GM12872 (cell line): ENCODE measurements at regions not wholly inside any gene's neighbourhood (a gene's known extent, or its start where the extent isn't known, plus 50 kb on each side); places are given as distances from the start of the nearest gene placed in this dataset.

Experiments
- TF ChIP-seq, protein P1 (sequence below): IDR thresholded peaks from 3 replicates; pipeline ENCODE4 v1.5.1; 2011; ENCODE audit warnings: low read depth, mild to moderate bottlenecking, low read length, moderate library complexity; ENCODE audit not compliant: insufficient read depth

DNA sequence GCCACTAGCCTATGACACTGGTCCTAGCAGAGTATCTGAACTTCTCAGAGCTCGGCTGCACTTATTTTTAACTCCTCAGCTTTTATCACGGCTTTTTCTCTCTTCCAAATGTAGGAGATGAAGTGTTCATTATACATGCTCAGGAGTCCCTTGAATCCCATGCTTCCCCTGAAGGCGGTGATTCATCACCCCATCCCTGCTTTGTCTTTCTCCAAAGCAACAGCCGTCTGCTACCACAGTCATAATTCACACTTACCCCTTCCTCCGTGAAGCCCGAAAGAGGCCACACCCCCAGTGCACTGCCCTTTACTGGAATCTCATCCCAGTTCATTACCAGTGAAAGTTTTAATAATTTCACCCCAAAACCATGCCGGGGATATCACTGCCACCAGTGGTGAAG, 301.5 kb upstream of the SHH start:
- TF ChIP-seq, protein P1, sequence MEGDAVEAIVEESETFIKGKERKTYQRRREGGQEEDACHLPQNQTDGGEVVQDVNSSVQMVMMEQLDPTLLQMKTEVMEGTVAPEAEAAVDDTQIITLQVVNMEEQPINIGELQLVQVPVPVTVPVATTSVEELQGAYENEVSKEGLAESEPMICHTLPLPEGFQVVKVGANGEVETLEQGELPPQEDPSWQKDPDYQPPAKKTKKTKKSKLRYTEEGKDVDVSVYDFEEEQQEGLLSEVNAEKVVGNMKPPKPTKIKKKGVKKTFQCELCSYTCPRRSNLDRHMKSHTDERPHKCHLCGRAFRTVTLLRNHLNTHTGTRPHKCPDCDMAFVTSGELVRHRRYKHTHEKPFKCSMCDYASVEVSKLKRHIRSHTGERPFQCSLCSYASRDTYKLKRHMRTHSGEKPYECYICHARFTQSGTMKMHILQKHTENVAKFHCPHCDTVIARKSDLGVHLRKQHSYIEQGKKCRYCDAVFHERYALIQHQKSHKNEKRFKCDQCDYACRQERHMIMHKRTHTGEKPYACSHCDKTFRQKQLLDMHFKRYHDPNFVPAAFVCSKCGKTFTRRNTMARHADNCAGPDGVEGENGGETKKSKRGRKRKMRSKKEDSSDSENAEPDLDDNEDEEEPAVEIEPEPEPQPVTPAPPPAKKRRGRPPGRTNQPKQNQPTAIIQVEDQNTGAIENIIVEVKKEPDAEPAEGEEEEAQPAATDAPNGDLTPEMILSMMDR, result no peak

DNA sequence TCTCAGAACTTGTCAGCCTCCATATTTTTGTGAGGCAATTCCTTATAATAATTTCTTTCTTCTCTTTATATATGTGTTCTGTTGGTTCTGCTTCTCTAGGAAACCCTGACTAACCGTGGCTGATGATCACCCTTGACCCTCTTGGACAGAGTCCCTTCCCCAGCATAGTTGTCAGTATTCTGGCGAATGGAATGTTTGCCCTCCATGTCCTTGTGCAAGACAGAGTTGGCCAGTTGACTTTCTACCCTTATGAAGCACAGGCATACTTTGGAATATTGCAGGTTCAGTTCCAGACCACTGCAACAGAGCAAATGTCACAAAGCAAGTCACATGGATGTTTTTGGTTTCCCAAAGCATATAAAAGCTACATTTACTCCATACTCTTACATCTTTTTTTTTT, 297.7 kb upstream of the SHH start:
- TF ChIP-seq, protein P1, result no peak

DNA sequence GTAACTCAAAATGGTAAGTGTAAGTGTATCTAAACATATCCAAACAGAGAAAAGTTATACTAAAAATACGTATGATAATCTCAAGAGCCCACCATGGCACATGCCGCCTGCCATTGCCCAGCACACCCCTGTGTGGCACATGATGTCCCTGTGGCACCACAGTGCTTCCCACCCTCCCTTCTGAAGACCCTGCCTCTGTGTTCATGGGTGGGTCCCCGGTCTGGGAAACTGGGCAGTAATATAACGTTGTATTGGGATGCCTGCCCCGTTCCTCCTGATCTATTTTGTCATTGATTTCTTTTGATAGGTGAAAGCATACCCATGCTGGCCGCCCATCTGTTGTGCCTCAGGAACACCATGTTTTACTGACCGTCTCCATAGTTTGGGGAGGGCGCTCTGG, 296.8 kb upstream of the SHH start:
- TF ChIP-seq, protein P1, result no peak

DNA sequence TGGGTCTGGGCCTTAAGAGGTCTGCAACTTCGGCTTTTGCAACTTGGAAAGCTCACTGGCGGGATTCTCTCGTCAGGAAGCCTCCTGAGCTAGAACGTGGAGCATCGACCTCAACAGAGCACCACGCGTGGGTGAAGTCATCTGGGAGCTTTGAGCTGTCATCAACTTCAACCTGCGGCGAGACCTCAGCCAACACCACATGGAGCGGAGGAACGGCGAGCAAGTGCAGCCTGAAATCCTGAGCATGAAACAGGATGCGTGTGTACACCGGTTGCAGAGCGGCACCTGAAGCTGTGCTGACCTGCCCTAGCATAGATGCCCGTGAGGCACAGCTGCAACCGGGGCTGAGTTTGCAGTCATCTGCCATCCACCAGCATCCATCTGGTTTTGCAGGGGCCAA, 295.7 kb upstream of the SHH start:
- TF ChIP-seq, protein P1, result no peak

DNA sequence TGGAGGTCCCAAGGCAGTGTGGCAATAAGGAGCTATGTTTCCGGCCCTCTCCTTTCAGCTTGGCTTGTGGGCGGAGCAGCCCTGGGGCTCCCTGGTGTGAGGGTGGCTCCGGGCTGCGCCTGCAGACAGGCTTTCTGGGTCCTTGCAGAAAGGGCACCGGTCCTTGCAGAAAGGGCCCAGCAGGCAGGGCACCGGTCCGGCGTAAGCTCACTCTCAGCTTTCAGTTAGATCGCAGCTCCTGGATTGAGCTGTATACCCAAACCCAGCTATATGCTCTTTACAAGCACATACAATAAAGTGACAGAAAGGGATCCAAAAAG, 293.8 kb upstream of the SHH start:
- TF ChIP-seq, protein P1, result no peak

DNA sequence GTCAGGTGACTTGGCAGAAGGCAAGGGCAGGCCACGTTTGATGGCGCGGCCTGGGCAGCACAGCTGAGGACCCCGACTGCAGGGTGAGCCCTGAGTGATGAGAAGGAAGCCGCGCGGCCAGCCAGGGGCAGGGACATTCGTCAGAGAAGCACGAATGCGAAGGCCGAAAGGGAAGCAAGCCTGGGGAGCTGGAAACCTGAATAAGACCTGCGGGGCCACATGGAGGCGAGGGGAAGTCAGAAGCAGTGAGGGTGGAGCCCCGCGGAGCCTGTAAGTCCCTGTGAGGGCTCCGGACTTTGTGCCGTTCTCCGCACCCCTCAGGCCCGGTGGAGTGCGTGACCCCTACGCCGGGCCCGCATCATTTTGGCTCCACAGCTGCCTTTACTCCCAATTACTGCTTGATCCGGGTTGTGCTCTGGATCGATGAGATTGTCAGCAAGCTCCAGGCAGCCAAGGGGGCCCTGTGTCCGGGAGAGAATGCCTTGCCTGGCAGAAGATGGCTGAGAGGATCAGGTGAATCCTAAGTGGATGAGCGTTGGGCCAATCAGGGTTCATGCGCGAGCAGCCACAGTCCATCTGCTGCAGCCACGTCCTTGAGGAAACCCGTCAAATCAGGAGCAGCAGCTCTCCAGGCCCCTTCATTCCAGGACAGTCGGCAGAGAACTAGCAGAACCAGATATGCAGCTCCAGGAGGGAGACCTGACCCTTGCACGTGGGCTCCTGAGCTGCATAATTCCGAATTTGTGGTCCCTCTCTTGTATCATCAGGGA, 293.3 kb upstream of the SHH start:
- TF ChIP-seq, protein P1, result no peak

DNA sequence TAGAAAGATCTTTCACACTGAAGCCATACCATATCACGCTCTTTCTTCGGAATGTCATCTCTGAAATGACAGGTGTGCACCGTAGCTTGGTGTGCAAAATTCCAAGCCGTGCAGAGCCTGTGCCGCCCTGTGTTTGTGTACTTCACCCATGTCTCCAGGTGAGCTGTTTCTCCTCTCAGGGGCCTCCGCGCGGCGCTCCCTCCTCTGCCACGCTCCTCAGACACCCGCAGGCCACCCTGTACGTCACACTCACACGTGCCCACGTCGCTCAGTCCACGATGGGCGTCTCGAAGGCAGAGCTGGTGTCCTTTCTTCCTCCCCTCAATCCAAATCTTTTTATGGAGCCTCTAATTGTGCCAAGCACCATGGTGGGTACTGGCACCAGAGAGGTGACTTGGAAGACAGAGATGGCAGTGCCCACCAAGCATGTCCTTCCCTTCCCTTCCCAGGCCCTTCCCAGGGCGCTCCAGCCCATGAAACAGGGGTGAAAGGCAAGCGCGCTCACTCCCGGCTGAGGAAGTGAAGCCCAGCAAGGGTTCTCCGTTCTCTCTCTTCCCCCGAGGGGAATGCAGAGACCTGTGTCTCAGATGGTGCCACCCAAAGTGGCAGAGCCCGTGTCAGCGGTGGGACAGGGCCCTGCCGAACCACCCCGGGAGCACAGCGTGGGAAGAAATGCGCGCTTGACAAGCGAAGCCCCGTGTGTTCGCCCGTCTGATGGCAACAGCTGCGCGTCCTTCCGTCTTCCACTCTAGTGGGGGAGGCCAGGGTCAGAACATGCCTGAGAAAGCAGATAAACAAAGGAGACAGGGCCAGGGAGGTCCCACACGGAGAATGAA, 292.5 kb upstream of the SHH start:
- TF ChIP-seq, protein P1, result no peak
